GM12874 (cell line): ENCODE measurements at regions not wholly inside any gene's neighbourhood (a gene's known extent, or its start where the extent isn't known, plus 50 kb on each side); places are given as distances from the start of the nearest gene placed in this dataset.

Experiments
- CTCF ChIP-seq: IDR thresholded peaks from 2 replicates; pipeline ENCODE4 v1.5.1; 2011; ENCODE audit warnings: low read depth, mild to moderate bottlenecking, control low read depth, low read length, moderate library complexity; ENCODE audit not compliant: insufficient read depth

GRCh38 chr20:39885975-39886649 is 802.9 kb downstream of the MAFB start:
- peak; percentile 60 for TF ChIP-seq CTCF

- no peak for TF ChIP-seq CTCF
Measured at GRCh38 chr20:39882806-39883205, 806.2 kb downstream of the MAFB start.

DNA sequence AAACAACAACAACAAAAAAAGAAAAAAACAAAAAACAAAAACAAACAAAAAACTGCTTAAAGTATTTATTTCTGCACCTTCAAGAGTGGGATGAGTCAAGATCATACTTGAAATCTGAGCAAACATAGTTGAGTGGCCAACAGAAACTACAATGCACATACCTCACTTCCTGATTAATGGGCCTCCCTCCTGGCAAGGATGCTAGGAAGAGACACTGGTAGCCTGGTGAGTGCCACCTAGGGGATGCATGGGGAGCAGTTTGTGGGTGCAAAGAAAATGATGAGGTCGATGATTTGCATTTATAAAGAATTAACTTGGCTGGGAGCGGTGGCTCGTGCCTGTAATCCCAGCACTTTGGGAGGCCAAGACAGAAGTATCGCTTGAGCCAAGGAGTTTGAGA is 808.1 kb downstream of the MAFB start:
- TF ChIP-seq CTCF = peak; percentile 14; the same call in 1 of the 2 replicates

DNA sequence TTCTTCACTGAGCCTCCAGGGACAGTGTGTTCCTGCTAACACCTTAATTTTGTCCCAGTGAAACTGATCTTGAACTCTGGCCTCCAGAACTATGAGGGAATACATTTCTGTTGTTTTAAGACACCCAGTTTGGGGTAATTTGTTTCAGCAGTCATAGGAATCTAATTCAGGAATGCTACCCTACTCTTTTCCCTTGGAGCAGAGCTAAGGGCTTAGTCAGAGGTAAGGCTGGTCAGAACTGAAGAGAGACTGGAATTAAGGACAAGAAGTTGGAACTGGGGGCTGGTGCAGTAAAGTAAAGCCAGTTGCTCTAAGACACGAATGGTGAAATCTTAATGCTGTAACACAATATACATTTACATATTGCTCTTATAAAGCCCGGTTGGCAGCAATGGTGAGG is 809.7 kb downstream of the MAFB start:
- no peak for TF ChIP-seq CTCF

DNA sequence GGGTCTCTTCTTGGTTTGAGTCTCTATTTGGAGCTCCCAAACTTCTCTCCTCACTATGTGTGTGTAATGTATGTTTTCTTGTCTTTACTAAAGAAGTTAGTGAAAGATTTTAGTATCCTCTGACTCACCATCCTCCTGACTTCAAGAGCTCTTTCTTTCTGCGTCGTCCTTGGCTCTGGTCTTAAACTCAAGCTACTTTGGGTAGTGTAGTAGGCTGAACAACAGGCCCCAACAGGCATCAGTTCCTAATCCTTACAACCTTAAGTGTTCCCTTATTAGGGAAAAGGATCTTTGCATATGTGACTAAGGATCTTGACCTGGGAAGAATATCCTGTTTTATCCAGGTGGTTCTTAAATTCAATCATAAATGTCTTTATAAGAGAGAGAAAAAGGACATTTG is 810.2 kb downstream of the MAFB start:
- no peak for TF ChIP-seq CTCF

- no peak for TF ChIP-seq CTCF
Measured at GRCh38 chr20:39878320-39878719, 810.7 kb downstream of the MAFB start.

DNA sequence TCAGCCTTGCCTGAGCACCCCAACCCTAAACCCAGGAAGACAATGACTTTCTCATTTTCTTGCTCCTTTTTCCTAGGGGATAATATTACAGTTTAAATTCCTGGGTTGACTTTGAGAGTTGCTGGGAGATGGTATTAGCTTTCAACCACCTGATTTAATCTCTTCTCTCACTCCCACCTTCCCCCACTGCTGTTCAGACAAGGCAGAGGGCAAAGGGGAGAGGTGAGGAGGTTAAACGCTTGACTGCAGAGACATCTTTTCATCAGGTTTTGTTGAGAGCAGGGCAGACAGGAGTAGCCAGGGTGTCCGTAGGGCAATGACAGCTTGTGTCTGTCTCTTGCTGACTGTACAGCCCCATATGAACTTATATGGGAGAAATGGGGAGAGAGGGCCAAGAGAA is 811.2 kb downstream of the MAFB start:
- no peak for TF ChIP-seq CTCF
